K562 (cell line): ENCODE measurements at regions not wholly inside any gene's neighbourhood (a gene's known extent, or its start where the extent isn't known, plus 50 kb on each side); places are given as distances from the start of the nearest gene placed in this dataset.

Source experiments
- CTCF ChIP-seq, 3 experiments: IDR thresholded peaks in 2 of 3; conservative IDR thresholded peaks in 1 of 3; 2 replicates each; pipeline ENCODE4 v1.5.1; 2011 to 2012; ENCODE audit warnings: low read length in 3 of 3, mild to moderate bottlenecking in 3 of 3, control low read depth in 2 of 3, improper control_type of control experiment in 1 of 3, inconsistent platforms in 1 of 3, low read depth in 1 of 3, mixed read lengths in 1 of 3, moderate library complexity in 1 of 3; ENCODE audit not compliant: insufficient read depth in 2 of 3
- ZNF23 ChIP-seq: fragments of 250-450 bp; sonication (Bioruptor Pico); IDR thresholded peaks from 2 replicates; pipeline ENCODE4 v1.4.0; 2020; ENCODE audit warnings: mild to moderate bottlenecking
- ZNF511 ChIP-seq: sonication (generic); formaldehyde crosslinking; IDR thresholded peaks from 2 replicates; pipeline ENCODE4 v1.8.0; 2022; ENCODE audit warnings: mild to moderate bottlenecking, missing genetic modification reagents

GRCh38 chr1:67958472-67958871, 92.0 kb downstream of the DIRAS3 start:
- TF ChIP-seq ZNF511 (CRISPR knock-in tag) = no peak
- no peak for TF ChIP-seq CTCF (IDR thresholded peaks at IDR 0.05 in 2 of 3, conservative IDR thresholded peaks at IDR 0.05 in 1 of 3; ENCODE audit: insufficient read depth in 2 of 3, low read depth in 1 of 3, low read length in 3 of 3)
- TF ChIP-seq ZNF23 (CRISPR knock-in tag) = no peak
